ENCODE measurements at regions not wholly inside any gene's neighbourhood (a gene's known extent, or its start where the extent isn't known, plus 50 kb on each side); places are given as distances from the start of the nearest gene placed in this dataset.

DNA sequence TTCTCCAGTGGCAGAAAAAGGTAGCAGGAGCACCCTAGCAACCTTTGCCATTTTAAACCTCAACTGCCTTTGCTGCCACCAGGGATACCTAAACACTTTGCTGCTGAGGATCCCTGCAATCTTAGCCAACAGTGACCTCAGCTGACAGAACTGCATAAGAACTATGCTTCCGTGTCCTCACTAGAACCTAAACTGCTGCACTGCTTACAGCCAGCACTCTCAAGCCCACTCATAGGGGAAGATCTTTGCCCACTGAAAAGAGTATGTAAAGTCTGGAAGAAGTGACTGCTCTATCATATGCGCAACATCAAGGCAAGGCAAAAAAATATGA lies 270.0 kb upstream of the PCDH20 start:
- no peak overlapping the region for H2BK15ac ChIP-seq (ENCODE audit: low read depth, low read length)
- no peak for ATAC-seq (ENCODE audit: low read depth)
- dilution Hi-C loops (cut with HindIII; ENCODE audit: low sequenced_read_pairs, unreplicated experiment) = no loop called here

More for the DNA sequence above, 270.0 kb upstream of the PCDH20 start:
- in situ Hi-C loops (cut with MboI; ENCODE audit: low sequenced_read_pairs) = no loop called here
- no peak overlapping the region for H4K8ac ChIP-seq (ENCODE audit: low read depth in 2 of 2, low read length in 2 of 2)
- H4K91ac ChIP-seq (ENCODE audit: insufficient read depth, low read depth, low read length) = no peak overlapping the region
- no peaks in the 10 kb centered on the region for H3K4me1 ChIP-seq (ENCODE audit: control insufficient read depth, insufficient read depth, low read length)
- H3K9ac ChIP-seq (ENCODE audit: low read depth, low read length) = no peak overlapping the region
- H4K20me1 ChIP-seq (ENCODE audit: insufficient read depth, low read length) = no peaks in the 10 kb centered on the region
- no peak overlapping the region for H3K14ac ChIP-seq (replicated peaks; ENCODE audit: low read depth, low read length)
- no peak overlapping the region for H3K56ac ChIP-seq (ENCODE audit: extremely low read depth, insufficient read depth, low read length)
- ChIA-PET POLR2A (ENCODE audit: unreplicated experiment) (no interaction called here), CTCF (no interaction called here)
- no peak overlapping the region for H3K23ac ChIP-seq (ENCODE audit: low read depth, low read length)
- H2AFZ ChIP-seq (replicated peaks; ENCODE audit: low read length, poor library complexity) = no peak overlapping the region
- no peak overlapping the region for H3K27ac ChIP-seq (ENCODE audit: insufficient read depth, low read length)
- no peak overlapping the region for H3K18ac ChIP-seq (ENCODE audit: low read depth, low read length)
- H2BK20ac ChIP-seq (ENCODE audit: low read depth, low read length) = no peak overlapping the region
- H2BK5ac ChIP-seq (ENCODE audit: low read depth, low read length, poor library complexity, severe bottlenecking) = no peak overlapping the region
- H3K4me3 ChIP-seq (ENCODE audit: insufficient read depth, low read depth, low read length) = no peak overlapping the region
- H3K9me1 ChIP-seq (ENCODE audit: insufficient read depth, low read length) = no peaks in the 10 kb centered on the region
- no peak overlapping the region for H2BK120ac ChIP-seq (ENCODE audit: low read depth, low read length)
- H3K27me3 ChIP-seq (ENCODE audit: control insufficient read depth, insufficient read depth, low read length) = no peaks in the 10 kb centered on the region
- no TSS peak for BruUV-seq (replicated peaks)
- intact Hi-C loops (cut with micrococcal nuclease) = no loop called here
- H3K36me3 ChIP-seq (ENCODE audit: control insufficient read depth, insufficient read depth, low read length) = no peaks in the 10 kb centered on the region
- no peak overlapping the region for H3K4me2 ChIP-seq (ENCODE audit: low read depth, low read length)
- no peak overlapping the region for H2AK5ac ChIP-seq (ENCODE audit: low read depth, low read length)
- H4K5ac ChIP-seq (ENCODE audit: low read depth, low read length) = no peak overlapping the region
- H3K79me1 ChIP-seq (ENCODE audit: low read depth in 1 of 2, low read length in 2 of 2) = no peaks in the 10 kb centered on the region
- peaks cover 9% of the 10 kb centered on the region for H3K9me3 ChIP-seq (ENCODE audit: control insufficient read depth, insufficient read depth, low read length)
- no peak for TF ChIP-seq NFE2L2 (IDR thresholded peaks at IDR 0.05; ENCODE audit: low read depth, low read length)
- no peak for TF ChIP-seq POLR2A (IDR thresholded peaks at IDR 0.05; ENCODE audit: low read depth, low read length)
- TF ChIP-seq, protein P1, sequence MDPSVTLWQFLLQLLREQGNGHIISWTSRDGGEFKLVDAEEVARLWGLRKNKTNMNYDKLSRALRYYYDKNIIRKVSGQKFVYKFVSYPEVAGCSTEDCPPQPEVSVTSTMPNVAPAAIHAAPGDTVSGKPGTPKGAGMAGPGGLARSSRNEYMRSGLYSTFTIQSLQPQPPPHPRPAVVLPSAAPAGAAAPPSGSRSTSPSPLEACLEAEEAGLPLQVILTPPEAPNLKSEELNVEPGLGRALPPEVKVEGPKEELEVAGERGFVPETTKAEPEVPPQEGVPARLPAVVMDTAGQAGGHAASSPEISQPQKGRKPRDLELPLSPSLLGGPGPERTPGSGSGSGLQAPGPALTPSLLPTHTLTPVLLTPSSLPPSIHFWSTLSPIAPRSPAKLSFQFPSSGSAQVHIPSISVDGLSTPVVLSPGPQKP (IDR thresholded peaks at IDR 0.05; ENCODE audit: borderline replicate concordance, low read depth, low read length) = no peak
- TF ChIP-seq SMC3 (IDR thresholded peaks at IDR 0.05; ENCODE audit: low read depth, low read length) = no peak
- TF ChIP-seq, protein P2, sequence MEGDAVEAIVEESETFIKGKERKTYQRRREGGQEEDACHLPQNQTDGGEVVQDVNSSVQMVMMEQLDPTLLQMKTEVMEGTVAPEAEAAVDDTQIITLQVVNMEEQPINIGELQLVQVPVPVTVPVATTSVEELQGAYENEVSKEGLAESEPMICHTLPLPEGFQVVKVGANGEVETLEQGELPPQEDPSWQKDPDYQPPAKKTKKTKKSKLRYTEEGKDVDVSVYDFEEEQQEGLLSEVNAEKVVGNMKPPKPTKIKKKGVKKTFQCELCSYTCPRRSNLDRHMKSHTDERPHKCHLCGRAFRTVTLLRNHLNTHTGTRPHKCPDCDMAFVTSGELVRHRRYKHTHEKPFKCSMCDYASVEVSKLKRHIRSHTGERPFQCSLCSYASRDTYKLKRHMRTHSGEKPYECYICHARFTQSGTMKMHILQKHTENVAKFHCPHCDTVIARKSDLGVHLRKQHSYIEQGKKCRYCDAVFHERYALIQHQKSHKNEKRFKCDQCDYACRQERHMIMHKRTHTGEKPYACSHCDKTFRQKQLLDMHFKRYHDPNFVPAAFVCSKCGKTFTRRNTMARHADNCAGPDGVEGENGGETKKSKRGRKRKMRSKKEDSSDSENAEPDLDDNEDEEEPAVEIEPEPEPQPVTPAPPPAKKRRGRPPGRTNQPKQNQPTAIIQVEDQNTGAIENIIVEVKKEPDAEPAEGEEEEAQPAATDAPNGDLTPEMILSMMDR (conservative IDR thresholded peaks at IDR 0.05; ENCODE audit: low read depth, low read length) = no peak
- no peak for TF ChIP-seq BHLHE40 (IDR thresholded peaks at IDR 0.05; ENCODE audit: low read depth, low read length)
- TF ChIP-seq MAZ (IDR thresholded peaks at IDR 0.05; ENCODE audit: borderline replicate concordance, low read depth, low read length) = no peak
- no peak for TF ChIP-seq CHD1 (IDR thresholded peaks at IDR 0.05; ENCODE audit: low read depth, low read length)
- TF ChIP-seq MAFK (IDR thresholded peaks at IDR 0.05; ENCODE audit: low read depth, low read length) = no peak
- TF ChIP-seq MXI1 (IDR thresholded peaks at IDR 0.05; ENCODE audit: borderline replicate concordance, low read depth, low read length) = no peak
- TF ChIP-seq FOS (IDR thresholded peaks at IDR 0.05; ENCODE audit: low read depth, low read length) = no peak
- TF ChIP-seq CEBPB (IDR thresholded peaks at IDR 0.05; ENCODE audit: low read depth, low read length) = no peak
- no peak for TF ChIP-seq RCOR1 (IDR thresholded peaks at IDR 0.05; ENCODE audit: insufficient replicate concordance, low read length)
- TF ChIP-seq RFX5 (IDR thresholded peaks at IDR 0.05; ENCODE audit: low read depth, low read length) = no peak
- TF ChIP-seq RAD21 (IDR thresholded peaks at IDR 0.05; ENCODE audit: low read length) = no peak
- no peak overlapping the region for H2AK9ac ChIP-seq (replicated peaks; ENCODE audit: low read depth, low read length, poor library complexity)
- H3K4ac ChIP-seq (ENCODE audit: low read depth, low read length) = no peak overlapping the region
- WGBS, 2 experiments (ENCODE audit: extremely low coverage in 2 of 2, insufficient read length in 1 of 2) = no CpG with 5 or more reads among the region's 2 CpGs
- no peak for DNase-seq
